ENCODE measurements at regions not wholly inside any gene's neighbourhood (a gene's known extent, or its start where the extent isn't known, plus 50 kb on each side); places are given as distances from the start of the nearest gene placed in this dataset.
"Not testable (repeated sequence)": the region's sequence is repeated elsewhere in the genome, so short reads cannot be mapped to it uniquely, and the experiment has no call there.

- H3K4me3 Mint-ChIP-seq, result no peak overlapping the region
- H3K4me1 Mint-ChIP-seq, result no peaks in the 10 kb centered on the region
- ATAC-seq (replicated peaks; ENCODE audit: extremely low read depth, poor library complexity, severe bottlenecking), result no peak
- DNase-seq (ENCODE audit: low spot score in 2 of 2), result no peak
- H3K27ac Mint-ChIP-seq (ENCODE audit: low read depth), result no peak overlapping the region
- H3K9me3 Mint-ChIP-seq, result peaks cover 30% of the 10 kb centered on the region
- H3K36me3 Mint-ChIP-seq (ENCODE audit: insufficient read depth), result no peaks in the 10 kb centered on the region
- H3K27me3 Mint-ChIP-seq, result no peaks in the 10 kb centered on the region
Observed at GRCh38 chr4:180336494-180337090, 1906.6 kb upstream of the TENM3 start.

DNA sequence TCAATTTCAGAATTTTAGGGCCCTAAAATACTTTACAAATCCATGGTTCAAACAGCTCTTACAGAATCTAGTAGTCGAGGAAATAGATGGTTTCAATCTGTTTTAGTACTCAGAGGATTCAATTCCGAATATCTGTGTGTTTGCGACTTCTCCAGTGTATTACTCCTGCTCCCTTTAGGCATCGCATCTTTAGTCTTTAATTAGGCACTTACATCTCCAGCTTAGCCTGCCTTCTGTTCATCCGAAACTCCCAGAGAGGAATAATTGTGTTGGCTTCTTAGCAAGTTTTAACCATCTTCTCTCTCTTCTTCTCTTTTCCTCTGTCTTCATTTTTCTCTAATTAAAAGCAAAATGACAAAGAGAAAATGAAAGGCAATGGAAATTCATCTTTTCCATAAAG, 1901.3 kb upstream of the TENM3 start:
- no peaks in the 10 kb centered on the region for H3K27me3 Mint-ChIP-seq

GRCh38 chr4:180350901-180351300, 1892.3 kb upstream of the TENM3 start:
- no peak for DNase-seq (ENCODE audit: low spot score in 2 of 2)
- no peak for ATAC-seq (replicated peaks; ENCODE audit: extremely low read depth, poor library complexity, severe bottlenecking)
- H3K4me1 Mint-ChIP-seq, result no peaks in the 10 kb centered on the region
- no peaks in the 10 kb centered on the region for H3K36me3 Mint-ChIP-seq (ENCODE audit: insufficient read depth)
- H3K4me3 Mint-ChIP-seq, result no peak overlapping the region
- H3K27ac Mint-ChIP-seq (ENCODE audit: low read depth), result no peak overlapping the region
- H3K9me3 Mint-ChIP-seq, result peaks cover 13% of the 10 kb centered on the region
- H3K27me3 Mint-ChIP-seq, result no peaks in the 10 kb centered on the region

More for the DNA sequence above, 1901.3 kb upstream of the TENM3 start:
- no peak overlapping the region for H3K4me3 Mint-ChIP-seq
- no peak overlapping the region for H3K27ac Mint-ChIP-seq (ENCODE audit: low read depth)
- H3K9me3 Mint-ChIP-seq, result peaks cover 18% of the 10 kb centered on the region
- H3K4me1 Mint-ChIP-seq, result no peaks in the 10 kb centered on the region
- DNase-seq (ENCODE audit: low spot score in 2 of 2), result no peak
- H3K36me3 Mint-ChIP-seq (ENCODE audit: insufficient read depth), result no peaks in the 10 kb centered on the region
- no peak for ATAC-seq (replicated peaks; ENCODE audit: extremely low read depth, poor library complexity, severe bottlenecking)

DNA sequence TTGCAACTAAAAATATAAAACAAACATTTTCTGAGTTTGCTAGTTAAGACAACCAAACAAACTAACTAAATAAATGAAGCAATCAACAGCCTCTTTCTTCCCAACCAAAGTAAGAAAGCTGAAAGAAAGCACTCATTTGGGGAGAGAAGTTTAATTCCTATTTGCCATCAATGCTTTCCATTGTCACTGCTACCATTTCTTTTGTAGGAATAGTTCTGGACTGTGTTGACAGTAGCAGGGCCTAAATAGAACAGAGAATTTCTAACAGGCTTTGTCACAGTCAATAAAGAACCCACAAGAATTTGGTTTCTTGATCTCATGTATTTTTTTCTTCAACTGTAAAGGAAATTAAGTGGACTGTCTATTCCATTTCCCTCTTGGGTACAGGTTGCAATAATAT, 1886.4 kb upstream of the TENM3 start:
- DNase-seq (ENCODE audit: low spot score in 2 of 2) (no peak), ATAC-seq (replicated peaks; ENCODE audit: extremely low read depth, poor library complexity, severe bottlenecking) (no peak)
- Mint-ChIP-seq H3K9me3 (peaks cover 19% of the 10 kb centered on the region), H3K27ac (ENCODE audit: low read depth) (no peak overlapping the region), H3K36me3 (ENCODE audit: insufficient read depth) (no peaks in the 10 kb centered on the region), H3K4me3 (no peak overlapping the region), H3K27me3 (no peaks in the 10 kb centered on the region), H3K4me1 (no peaks in the 10 kb centered on the region)

DNA sequence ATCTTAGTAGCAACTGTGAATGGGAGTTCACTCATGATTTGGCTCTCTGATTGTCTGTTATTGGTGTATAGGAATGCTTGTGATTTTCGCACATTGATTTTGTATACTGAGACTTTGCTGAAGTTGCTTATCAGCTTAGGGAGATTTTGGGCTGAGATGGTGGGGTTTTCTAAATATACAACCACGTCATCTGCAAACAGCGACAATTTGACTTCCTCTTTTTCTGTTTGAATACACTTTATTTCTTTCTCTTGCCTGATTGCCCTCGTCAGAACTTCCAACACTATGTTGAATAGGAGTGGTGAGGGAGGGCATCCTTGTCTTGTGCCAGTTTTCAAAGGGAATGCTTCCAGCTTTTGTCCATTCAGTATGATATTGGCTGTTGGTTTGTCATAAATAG, 1883.1 kb upstream of the TENM3 start:
- not testable (repeated sequence) for H3K4me1 Mint-ChIP-seq; H3K27ac Mint-ChIP-seq (ENCODE audit: low read depth); ATAC-seq (replicated peaks; ENCODE audit: extremely low read depth, poor library complexity, severe bottlenecking); DNase-seq (ENCODE audit: low spot score in 2 of 2); H3K4me3 Mint-ChIP-seq; H3K27me3 Mint-ChIP-seq; H3K36me3 Mint-ChIP-seq (ENCODE audit: insufficient read depth)
- peaks cover 30% of the 10 kb centered on the region for H3K9me3 Mint-ChIP-seq

DNA sequence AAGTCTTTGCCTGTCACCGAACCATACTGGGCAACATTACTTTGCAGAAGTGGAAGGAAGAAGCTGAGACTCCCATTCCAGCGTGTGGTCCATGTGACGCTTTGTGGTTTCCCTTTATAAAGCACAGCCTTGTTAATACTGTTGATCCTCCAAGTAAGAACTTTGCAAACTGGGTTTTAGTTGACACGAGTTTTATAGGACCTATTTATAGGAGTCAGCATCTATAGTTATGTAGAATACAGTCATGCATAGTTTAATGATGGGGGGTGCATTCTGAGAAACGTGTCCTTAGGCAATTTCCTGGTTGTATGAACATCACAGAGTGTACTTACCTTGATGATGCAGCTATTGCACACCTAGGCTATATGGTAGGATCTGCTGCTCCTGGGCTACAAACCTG, 1879.4 kb upstream of the TENM3 start:
- Mint-ChIP-seq H3K4me1 (no peaks in the 10 kb centered on the region), H3K27me3 (no peaks in the 10 kb centered on the region), H3K27ac (ENCODE audit: low read depth) (no peak overlapping the region), H3K36me3 (ENCODE audit: insufficient read depth) (no peaks in the 10 kb centered on the region), H3K4me3 (no peak overlapping the region), H3K9me3 (peaks cover 28% of the 10 kb centered on the region)
- ATAC-seq (replicated peaks; ENCODE audit: extremely low read depth, poor library complexity, severe bottlenecking), result no peak
- DNase-seq (ENCODE audit: low spot score in 2 of 2), result no peak

DNA sequence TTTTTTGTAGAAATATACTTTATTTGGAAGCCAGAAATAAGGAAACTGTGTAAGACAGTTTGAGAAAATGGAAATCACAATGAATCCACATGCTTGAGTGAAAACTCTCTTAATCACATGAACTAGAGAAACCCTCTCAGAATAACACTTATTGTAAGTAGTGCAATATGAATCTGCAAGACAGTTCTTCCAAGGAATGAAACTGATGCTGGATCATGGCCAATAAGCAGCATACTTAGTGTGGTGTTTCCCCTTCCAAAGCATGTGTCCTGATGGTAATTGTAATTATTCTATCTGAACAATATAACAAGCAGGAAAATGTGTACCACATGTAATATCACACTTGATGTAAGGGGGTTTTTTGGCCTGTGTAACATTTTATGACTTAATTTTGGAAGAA, 1870.5 kb upstream of the TENM3 start:
- Mint-ChIP-seq H3K36me3 (ENCODE audit: insufficient read depth) (no peaks in the 10 kb centered on the region), H3K9me3 (peaks cover 25% of the 10 kb centered on the region), H3K27ac (ENCODE audit: low read depth) (no peak overlapping the region), H3K4me3 (no peak overlapping the region), H3K4me1 (no peaks in the 10 kb centered on the region), H3K27me3 (no peaks in the 10 kb centered on the region)
- ATAC-seq (replicated peaks; ENCODE audit: extremely low read depth, poor library complexity, severe bottlenecking) (no peak), DNase-seq (ENCODE audit: low spot score in 2 of 2) (no peak)

DNA sequence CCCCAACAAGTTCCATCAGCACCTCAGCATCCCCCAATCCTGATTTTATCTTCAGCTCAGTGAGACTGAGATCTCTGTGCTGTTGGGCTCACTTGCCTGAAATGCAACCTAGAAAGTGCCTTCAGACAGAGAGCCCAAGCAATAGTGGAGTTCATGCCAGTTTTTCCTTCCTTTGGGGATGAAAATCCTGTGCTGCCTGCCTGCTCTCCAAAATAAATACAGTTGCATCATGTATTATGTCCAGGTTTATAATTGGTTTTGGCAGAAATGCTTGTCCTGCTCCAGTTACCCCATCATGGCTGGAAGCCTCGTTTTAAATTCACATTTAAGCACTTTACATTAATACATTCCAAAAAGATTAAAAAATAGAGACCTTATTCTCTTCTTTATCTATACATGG, 1865.5 kb upstream of the TENM3 start:
- Mint-ChIP-seq H3K4me1 (no peaks in the 10 kb centered on the region), H3K36me3 (ENCODE audit: insufficient read depth) (no peaks in the 10 kb centered on the region), H3K27me3 (no peaks in the 10 kb centered on the region), H3K4me3 (no peak overlapping the region), H3K27ac (ENCODE audit: low read depth) (no peak overlapping the region), H3K9me3 (peaks cover 21% of the 10 kb centered on the region)
- no peak for ATAC-seq (replicated peaks; ENCODE audit: extremely low read depth, poor library complexity, severe bottlenecking)
- no peak for DNase-seq (ENCODE audit: low spot score in 2 of 2)

DNA sequence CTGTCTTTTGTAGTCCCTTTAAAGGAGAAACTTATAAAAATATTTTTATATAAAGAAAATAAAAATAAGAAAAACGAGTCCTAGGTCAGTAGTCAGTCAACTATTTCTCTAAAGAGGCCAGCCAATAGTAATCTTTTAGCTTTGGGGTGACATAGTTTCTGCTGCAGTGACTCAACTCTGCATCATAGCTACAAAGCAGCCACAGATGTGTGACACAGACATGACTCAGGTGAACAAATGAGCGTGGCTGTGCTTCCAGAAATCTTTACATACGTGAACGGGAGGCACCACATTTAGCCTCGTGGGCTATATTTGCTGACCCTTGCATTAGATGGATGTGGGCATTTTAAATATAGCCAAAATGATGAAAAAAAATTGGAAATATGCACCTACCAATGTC, 1862.5 kb upstream of the TENM3 start:
- ATAC-seq (replicated peaks; ENCODE audit: extremely low read depth, poor library complexity, severe bottlenecking) (no peak), DNase-seq (ENCODE audit: low spot score in 2 of 2) (no peak)
- Mint-ChIP-seq H3K36me3 (ENCODE audit: insufficient read depth) (no peaks in the 10 kb centered on the region), H3K27ac (ENCODE audit: low read depth) (no peak overlapping the region), H3K4me3 (no peak overlapping the region), H3K9me3 (peaks cover 16% of the 10 kb centered on the region), H3K4me1 (no peaks in the 10 kb centered on the region), H3K27me3 (no peaks in the 10 kb centered on the region)

DNA sequence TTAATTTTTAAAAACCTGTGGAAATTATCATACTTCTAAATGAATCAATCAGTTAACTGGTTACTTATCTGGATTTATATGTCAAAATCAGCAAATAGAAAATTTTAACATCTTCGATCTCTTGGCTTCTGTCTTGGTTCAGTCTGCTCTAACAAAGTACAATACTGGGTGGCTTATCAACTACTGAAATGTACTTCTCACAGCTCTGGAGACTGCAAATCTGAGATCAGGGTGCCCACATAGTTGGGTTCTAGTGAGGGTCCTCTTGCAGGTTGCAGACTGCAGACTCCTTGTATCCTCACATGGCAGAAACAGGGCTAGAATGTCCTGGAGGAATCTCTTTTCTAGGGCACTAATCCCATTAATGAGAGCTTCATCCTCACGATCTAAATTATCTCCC, 1851.6 kb upstream of the TENM3 start:
- ATAC-seq (replicated peaks; ENCODE audit: extremely low read depth, poor library complexity, severe bottlenecking) (no peak), DNase-seq (ENCODE audit: low spot score in 2 of 2) (no peak)
- Mint-ChIP-seq H3K9me3 (peaks cover 7% of the 10 kb centered on the region), H3K36me3 (ENCODE audit: insufficient read depth) (no peaks in the 10 kb centered on the region), H3K27ac (ENCODE audit: low read depth) (no peak overlapping the region), H3K27me3 (no peaks in the 10 kb centered on the region), H3K4me1 (no peaks in the 10 kb centered on the region), H3K4me3 (no peak overlapping the region)

DNA sequence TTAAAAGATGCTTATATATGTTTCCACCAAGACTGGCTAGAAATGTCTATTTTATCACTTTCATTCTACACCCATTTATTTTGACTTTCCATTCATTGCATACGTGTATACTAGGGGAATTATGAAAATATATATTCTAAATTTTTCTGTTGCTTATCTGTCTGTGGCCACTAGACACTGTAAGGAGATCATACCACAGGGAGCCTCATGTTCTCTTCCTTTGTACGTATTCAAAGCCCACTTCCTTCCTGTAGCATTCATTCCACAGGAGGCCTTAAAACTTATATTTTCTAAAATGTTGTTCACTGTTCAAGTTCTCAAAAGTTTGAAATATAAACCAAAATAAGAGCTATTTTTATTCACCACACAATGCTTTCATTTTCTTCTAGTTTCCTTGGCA, 1848.9 kb upstream of the TENM3 start:
- DNase-seq (ENCODE audit: low spot score in 2 of 2) (no peak), ATAC-seq (replicated peaks; ENCODE audit: extremely low read depth, poor library complexity, severe bottlenecking) (no peak)
- Mint-ChIP-seq H3K27me3 (no peaks in the 10 kb centered on the region), H3K4me1 (no peaks in the 10 kb centered on the region), H3K27ac (ENCODE audit: low read depth) (no peak overlapping the region), H3K9me3 (peaks cover 19% of the 10 kb centered on the region), H3K36me3 (ENCODE audit: insufficient read depth) (no peaks in the 10 kb centered on the region), H3K4me3 (no peak overlapping the region)

DNA sequence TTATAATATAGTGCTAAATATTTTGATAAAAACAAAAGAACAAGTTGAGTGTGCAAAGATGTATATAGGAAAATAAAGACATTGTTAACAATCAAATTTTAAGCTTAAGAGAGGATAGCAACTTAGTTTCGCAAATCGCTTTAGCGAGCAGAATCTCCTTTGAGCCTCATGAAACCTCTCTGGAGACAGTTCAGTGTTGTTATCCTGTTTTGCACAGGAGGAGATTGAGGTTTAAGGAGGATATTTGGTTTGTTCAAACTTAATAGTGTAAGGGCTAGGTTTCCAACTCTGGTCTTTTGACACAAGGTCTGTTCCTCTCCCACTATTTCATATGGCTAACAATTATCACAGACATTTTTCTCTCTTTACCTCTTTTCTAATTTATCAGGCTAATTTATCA, 1848.5 kb upstream of the TENM3 start:
- Mint-ChIP-seq H3K9me3 (peaks cover 19% of the 10 kb centered on the region), H3K27ac (ENCODE audit: low read depth) (no peak overlapping the region), H3K27me3 (no peaks in the 10 kb centered on the region), H3K4me3 (no peak overlapping the region), H3K4me1 (no peaks in the 10 kb centered on the region), H3K36me3 (ENCODE audit: insufficient read depth) (no peaks in the 10 kb centered on the region)
- ATAC-seq (replicated peaks; ENCODE audit: extremely low read depth, poor library complexity, severe bottlenecking) (no peak), DNase-seq (ENCODE audit: low spot score in 2 of 2) (no peak)

- Mint-ChIP-seq H3K4me1 (no peaks in the 10 kb centered on the region), H3K4me3 (no peak overlapping the region), H3K27ac (ENCODE audit: low read depth) (no peak overlapping the region), H3K27me3 (no peaks in the 10 kb centered on the region), H3K36me3 (ENCODE audit: insufficient read depth) (no peaks in the 10 kb centered on the region), H3K9me3 (peaks cover 35% of the 10 kb centered on the region)
- DNase-seq (ENCODE audit: low spot score in 2 of 2) (no peak), ATAC-seq (replicated peaks; ENCODE audit: extremely low read depth, poor library complexity, severe bottlenecking) (no peak)
Observed at GRCh38 chr4:180398564-180398963, 1844.6 kb upstream of the TENM3 start.

Measured in central memory CD8-positive, alpha-beta T cell (primary cell).